ENCODE measurements at regions not wholly inside any gene's neighbourhood (a gene's known extent, or its start where the extent isn't known, plus 50 kb on each side); places are given as distances from the start of the nearest gene placed in this dataset.

- TF ChIP-seq POLR2A (IDR thresholded peaks at IDR 0.05) (no peak), CTCF (IDR thresholded peaks at IDR 0.05) (no peak)
- no peak for DNase-seq (ENCODE audit: low spot score in 2 of 2)
- 78 to 88% methylated on average over 3 of the region's 3 CpGs for WGBS, 2 donors
- intact Hi-C loops (cut with DNase I; ENCODE audit: low total_unique reads): no loop called here
- H3K4me3 ChIP-seq (ENCODE audit: low read depth, poor library complexity, severe bottlenecking): no peak overlapping the region
These were observed 407.3 kb downstream of the TBL1XR1 start for GRCh38 chr3:176789947-176790346.

GRCh38 chr3:176789281-176789705 lies 408.0 kb downstream of the TBL1XR1 start:
- DNase-seq (ENCODE audit: low spot score in 2 of 2): no peak
- no peak overlapping the region for H3K4me3 ChIP-seq (ENCODE audit: low read depth, poor library complexity, severe bottlenecking)
- intact Hi-C loops (cut with DNase I; ENCODE audit: low total_unique reads): no loop called here
- TF ChIP-seq CTCF (IDR thresholded peaks at IDR 0.05) (no peak), POLR2A (IDR thresholded peaks at IDR 0.05) (no peak)
- 65 to 68% methylated on average over 1 of the region's 1 CpG for WGBS, 2 donors

GRCh38 chr3:176787506-176787905 lies 409.8 kb downstream of the TBL1XR1 start:
- 62 to 66% methylated on average over 3 of the region's 3 CpGs for WGBS, 2 donors
- intact Hi-C loops (cut with DNase I; ENCODE audit: low total_unique reads): no loop called here
- no peak for TF ChIP-seq POLR2A (IDR thresholded peaks at IDR 0.05)
- no peak for TF ChIP-seq CTCF (IDR thresholded peaks at IDR 0.05)
- DNase-seq (ENCODE audit: low spot score in 2 of 2): no peak
- no peak overlapping the region for H3K4me3 ChIP-seq (ENCODE audit: low read depth, poor library complexity, severe bottlenecking)

- H3K4me3 ChIP-seq (ENCODE audit: low read depth, poor library complexity, severe bottlenecking): no peak overlapping the region
- WGBS, 2 donors: 25 to 28% methylated on average over 3 of the region's 3 CpGs
These were observed 412.1 kb downstream of the TBL1XR1 start for GRCh38 chr3:176785171-176785570.

GRCh38 chr3:176780766-176781165 lies 416.5 kb downstream of the TBL1XR1 start:
- TF ChIP-seq POLR2A (IDR thresholded peaks at IDR 0.05): no peak
- TF ChIP-seq CTCF (IDR thresholded peaks at IDR 0.05): no peak
- no peak overlapping the region for H3K4me3 ChIP-seq (ENCODE audit: low read depth, poor library complexity, severe bottlenecking)
- intact Hi-C loops (cut with DNase I; ENCODE audit: low total_unique reads): no loop called here

More at GRCh38 chr3:176785171-176785570, 412.1 kb downstream of the TBL1XR1 start:
- TF ChIP-seq POLR2A (IDR thresholded peaks at IDR 0.05): no peak
- TF ChIP-seq CTCF (IDR thresholded peaks at IDR 0.05): no peak
- no peak for DNase-seq (ENCODE audit: low spot score in 2 of 2)
- intact Hi-C loops (cut with DNase I; ENCODE audit: low total_unique reads): no loop called here

GRCh38 chr3:176776622-176777175 lies 420.6 kb downstream of the TBL1XR1 start:
- 72 to 75% methylated on average over 7 of the region's 7 CpGs for WGBS, 2 donors
- TF ChIP-seq CTCF (IDR thresholded peaks at IDR 0.05) (no peak), POLR2A (IDR thresholded peaks at IDR 0.05) (no peak)

More at GRCh38 chr3:176780766-176781165, 416.5 kb downstream of the TBL1XR1 start:
- DNase-seq (ENCODE audit: low spot score in 2 of 2): no peak

More at GRCh38 chr3:176776622-176777175, 420.6 kb downstream of the TBL1XR1 start:
- intact Hi-C loops (cut with DNase I; ENCODE audit: low total_unique reads): no loop called here
- no peak for DNase-seq (ENCODE audit: low spot score in 2 of 2)
- no peak overlapping the region for H3K4me3 ChIP-seq (ENCODE audit: low read depth, poor library complexity, severe bottlenecking)

All from lower leg skin (tissue), 4 donors.